Activated T-cell treated with anti-CD3 and anti-CD28 coated beads, Interleukin-2, amount 50 U/mL, for 72 hours (primary cell): ENCODE measurements at regions not wholly inside any gene's neighbourhood (a gene's known extent, or its start where the extent isn't known, plus 50 kb on each side); places are given as distances from the start of the nearest gene placed in this dataset.
"Not testable (repeated sequence)": the region's sequence is repeated elsewhere in the genome, so short reads cannot be mapped to it uniquely, and the experiment has no call there.

Experiments used
- ATAC-seq, 2 donors: fragments of 150-1000 bp; cut with Tn5 transposase; replicated peaks in 1 of 2; 2 replicates each; pipeline ENCODE4 v1.10.0; 2021; ENCODE audit warnings: moderate library complexity in 2 of 2, mild to moderate bottlenecking in 1 of 2
- DNase-seq, 2 donors: peaks; one replicate each; pipeline ENCODE4 v3.0.0; 2021 to 2022; ENCODE audit warnings: mixed read lengths in 1 of 2
- H3K27ac Mint-ChIP-seq: one replicate; pipeline ENCODE4 v1.8.0; 2022; ENCODE audit warnings: mild to moderate bottlenecking, moderate library complexity, mixed read lengths
- H3K27me3 Mint-ChIP-seq: one replicate; pipeline ENCODE4 v1.8.0; 2022; ENCODE audit warnings: low read depth, mixed read lengths
- H3K36me3 Mint-ChIP-seq, 2 donors: one replicate each; pipeline ENCODE4 v1.8.0; 2022; ENCODE audit warnings: mixed read lengths in 2 of 2, mild to moderate bottlenecking in 1 of 2; ENCODE audit not compliant: insufficient read depth in 2 of 2
- H3K4me1 Mint-ChIP-seq: one replicate; pipeline ENCODE4 v1.8.0; 2022; ENCODE audit warnings: low read depth, mixed read lengths
- H3K4me3 Mint-ChIP-seq, 2 donors: one replicate each; pipeline ENCODE4 v1.8.0; 2022; ENCODE audit warnings: mild to moderate bottlenecking in 2 of 2, mixed read lengths in 2 of 2, moderate library complexity in 2 of 2
- H3K9me3 Mint-ChIP-seq, 2 donors: one replicate each; pipeline ENCODE4 v1.8.0; 2022; ENCODE audit warnings: mixed read lengths in 2 of 2

GRCh38 chr15:53171571-53171970, 381.4 kb upstream of the ONECUT1 start:
- Mint-ChIP-seq H3K27ac (no peak overlapping the region), H3K4me1 (no peaks in the 10 kb centered on the region), H3K4me3 (no peak overlapping the region), H3K27me3 (no peaks in the 10 kb centered on the region), H3K9me3 (no peaks in the 10 kb centered on the region), H3K36me3 (no peaks in the 10 kb centered on the region)
- no peak for ATAC-seq
- DNase-seq: no peak

- H3K4me1 Mint-ChIP-seq: no peaks in the 10 kb centered on the region
- no peaks in the 10 kb centered on the region for H3K9me3 Mint-ChIP-seq
- no peaks in the 10 kb centered on the region for H3K36me3 Mint-ChIP-seq
- no peak for ATAC-seq
- H3K27me3 Mint-ChIP-seq: no peaks in the 10 kb centered on the region
- no peak overlapping the region for H3K4me3 Mint-ChIP-seq
- no peak for DNase-seq
- H3K27ac Mint-ChIP-seq: no peak overlapping the region
These were observed 376.6 kb upstream of the ONECUT1 start for GRCh38 chr15:53166684-53167201.

- no peaks in the 10 kb centered on the region for H3K27me3 Mint-ChIP-seq
- H3K4me1 Mint-ChIP-seq: no peaks in the 10 kb centered on the region
- no peak for ATAC-seq
- no peaks in the 10 kb centered on the region for H3K36me3 Mint-ChIP-seq
- no peak overlapping the region for H3K27ac Mint-ChIP-seq
- H3K4me3 Mint-ChIP-seq: no peak overlapping the region
- no peaks in the 10 kb centered on the region for H3K9me3 Mint-ChIP-seq
- DNase-seq: no peak
These were observed 376.0 kb upstream of the ONECUT1 start for GRCh38 chr15:53165988-53166683.

GRCh38 chr15:53160092-53160704, 370.1 kb upstream of the ONECUT1 start:
- DNase-seq (no peak), ATAC-seq (no peak)
- H3K9me3 Mint-ChIP-seq: peaks cover 2 to 4% of the 10 kb centered on the region in 2 donors
- no peaks in the 10 kb centered on the region for H3K27me3 Mint-ChIP-seq
- no peak overlapping the region for H3K4me3 Mint-ChIP-seq
- no peaks in the 10 kb centered on the region for H3K4me1 Mint-ChIP-seq
- H3K27ac Mint-ChIP-seq: no peak overlapping the region
- no peaks in the 10 kb centered on the region for H3K36me3 Mint-ChIP-seq

GRCh38 chr15:53159458-53159857, 369.3 kb upstream of the ONECUT1 start:
- no peak for DNase-seq
- peaks cover 2 to 4% of the 10 kb centered on the region in 2 donors for H3K9me3 Mint-ChIP-seq
- no peaks in the 10 kb centered on the region for H3K36me3 Mint-ChIP-seq
- H3K27me3 Mint-ChIP-seq: no peaks in the 10 kb centered on the region
- no peaks in the 10 kb centered on the region for H3K4me1 Mint-ChIP-seq
- H3K27ac Mint-ChIP-seq: no peak overlapping the region
- no peak overlapping the region for H3K4me3 Mint-ChIP-seq
- no peak for ATAC-seq

GRCh38 chr15:53158995-53159394, 368.9 kb upstream of the ONECUT1 start:
- DNase-seq: no peak
- no peak overlapping the region for H3K4me3 Mint-ChIP-seq
- H3K36me3 Mint-ChIP-seq: no peaks in the 10 kb centered on the region
- H3K27me3 Mint-ChIP-seq: no peaks in the 10 kb centered on the region
- no peaks in the 10 kb centered on the region for H3K4me1 Mint-ChIP-seq
- H3K27ac Mint-ChIP-seq: no peak overlapping the region
- H3K9me3 Mint-ChIP-seq: peaks cover 2 to 4% of the 10 kb centered on the region in 2 donors
- ATAC-seq: no peak

GRCh38 chr15:53133255-53133850, 343.2 kb upstream of the ONECUT1 start:
- Mint-ChIP-seq H3K27ac (no peak overlapping the region), H3K36me3 (no peaks in the 10 kb centered on the region), H3K27me3 (no peaks in the 10 kb centered on the region), H3K9me3 (peaks cover 0 to 2% of the 10 kb centered on the region in 2 donors), H3K4me1 (no peaks in the 10 kb centered on the region), H3K4me3 (no peak overlapping the region)
- no peak for DNase-seq
- ATAC-seq: no peak

GRCh38 chr15:53130943-53131342, 340.8 kb upstream of the ONECUT1 start:
- Mint-ChIP-seq H3K27me3 (no peaks in the 10 kb centered on the region), H3K4me1 (no peaks in the 10 kb centered on the region), H3K9me3 (peaks cover 0 to 2% of the 10 kb centered on the region in 2 donors), H3K4me3 (no peak overlapping the region), H3K36me3 (no peaks in the 10 kb centered on the region), H3K27ac (no peak overlapping the region)
- DNase-seq (no peak), ATAC-seq (no peak)

- Mint-ChIP-seq H3K4me3 (no peak overlapping the region), H3K4me1 (no peaks in the 10 kb centered on the region), H3K36me3 (no peaks in the 10 kb centered on the region), H3K27me3 (no peaks in the 10 kb centered on the region), H3K27ac (no peak overlapping the region), H3K9me3 (peaks cover 0 to 2% of the 10 kb centered on the region in 2 donors)
- DNase-seq (no peak), ATAC-seq (no peak)
These were observed 339.2 kb upstream of the ONECUT1 start for GRCh38 chr15:53129121-53129904.

GRCh38 chr15:53128652-53129051, 338.5 kb upstream of the ONECUT1 start:
- Mint-ChIP-seq H3K36me3 (no peaks in the 10 kb centered on the region), H3K4me3 (no peak overlapping the region)

GRCh38 chr15:53126144-53126543, 336.0 kb upstream of the ONECUT1 start:
- no peak overlapping the region for H3K27ac Mint-ChIP-seq
- ATAC-seq (no peak), DNase-seq (no peak)
- no peak overlapping the region for H3K4me3 Mint-ChIP-seq
- H3K9me3 Mint-ChIP-seq: no peaks in the 10 kb centered on the region
- H3K4me1 Mint-ChIP-seq: no peaks in the 10 kb centered on the region
- H3K27me3 Mint-ChIP-seq: no peaks in the 10 kb centered on the region
- H3K36me3 Mint-ChIP-seq: no peaks in the 10 kb centered on the region

More at GRCh38 chr15:53128652-53129051, 338.5 kb upstream of the ONECUT1 start:
- DNase-seq (no peak), ATAC-seq (no peak)
- peaks cover 0 to under 1% of the 10 kb centered on the region in 2 donors for H3K9me3 Mint-ChIP-seq
- no peak overlapping the region for H3K27ac Mint-ChIP-seq
- H3K4me1 Mint-ChIP-seq: no peaks in the 10 kb centered on the region
- H3K27me3 Mint-ChIP-seq: no peaks in the 10 kb centered on the region

GRCh38 chr15:53122818-53123217, 332.7 kb upstream of the ONECUT1 start:
- Mint-ChIP-seq H3K27ac (no peak overlapping the region), H3K9me3 (no peaks in the 10 kb centered on the region), H3K4me3 (no peak overlapping the region), H3K4me1 (no peaks in the 10 kb centered on the region), H3K36me3 (no peaks in the 10 kb centered on the region), H3K27me3 (no peaks in the 10 kb centered on the region)
- DNase-seq: no peak
- ATAC-seq: no peak

- H3K4me1 Mint-ChIP-seq, H3K36me3 Mint-ChIP-seq, DNase-seq, H3K9me3 Mint-ChIP-seq, ATAC-seq, H3K27ac Mint-ChIP-seq, H3K27me3 Mint-ChIP-seq, H3K4me3 Mint-ChIP-seq: not testable (repeated sequence)
These were observed 326.8 kb upstream of the ONECUT1 start for GRCh38 chr15:53116915-53117314.
